ENCODE measurements at regions not wholly inside any gene's neighbourhood (a gene's known extent, or its start where the extent isn't known, plus 50 kb on each side); places are given as distances from the start of the nearest gene placed in this dataset.

GRCh38 chr13:104132849-104133248 is 1066.6 kb upstream of the SLC10A2 start:
- TF ChIP-seq CTCF (IDR thresholded peaks at IDR 0.05) = no peak
- TF ChIP-seq POLR2A (IDR thresholded peaks at IDR 0.05) = no peak
